ENCODE measurements at regions not wholly inside any gene's neighbourhood (a gene's known extent, or its start where the extent isn't known, plus 50 kb on each side); places are given as distances from the start of the nearest gene placed in this dataset.

DNA sequence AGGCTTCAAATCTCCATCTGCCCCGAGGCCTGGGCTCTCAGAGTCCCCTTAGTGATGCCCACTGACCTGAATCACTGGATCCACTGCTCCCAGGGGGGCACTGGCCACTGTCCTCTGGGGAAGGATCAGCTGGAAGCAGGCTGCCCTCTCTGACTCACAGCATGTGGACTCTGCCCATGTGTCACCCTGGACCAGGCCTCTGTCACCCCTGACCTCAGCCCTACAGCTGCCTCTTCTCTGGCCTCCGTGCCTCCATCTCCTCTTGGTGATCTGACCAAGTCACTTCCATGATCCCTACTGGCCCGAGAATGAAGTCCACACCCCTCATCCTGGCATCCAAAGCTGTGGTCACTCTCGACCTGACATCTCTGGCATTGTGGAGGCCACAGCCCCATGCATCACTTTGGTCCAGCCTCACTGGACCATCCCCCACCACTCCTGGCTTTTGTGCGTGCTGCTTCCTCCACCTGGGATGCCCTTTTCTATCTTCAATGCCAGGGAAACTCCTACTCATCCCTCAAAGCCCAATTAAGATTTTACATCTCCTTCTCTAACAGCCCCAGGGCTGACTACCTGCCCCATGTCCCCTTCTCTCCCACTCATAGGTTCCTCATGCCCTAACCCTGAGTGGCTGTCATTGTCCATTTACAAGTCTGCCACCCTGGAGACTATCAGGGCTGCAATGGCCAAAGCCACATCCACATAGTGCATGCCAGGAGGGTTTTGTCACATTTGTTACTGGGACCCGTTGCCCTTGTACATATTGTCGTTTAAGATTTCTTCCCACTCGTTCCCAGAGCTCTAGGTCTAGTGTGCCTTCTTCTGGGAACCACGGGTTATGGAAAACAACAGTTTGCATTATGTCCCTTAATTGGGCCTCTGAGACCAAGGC is 685.0 kb downstream of the MATN1 start:
- H3K36me3 ChIP-seq (replicated peaks) = no peaks in the 10 kb centered on the region
- no peak overlapping the region for H3K4me3 ChIP-seq (ENCODE audit: low read depth, low read length)
- no peaks in the 10 kb centered on the region for H3K27me3 ChIP-seq (replicated peaks)
- DNase-seq = no peak
- no peak overlapping the region for H3K27ac ChIP-seq
- in situ Hi-C loops (cut with HindIII; ENCODE audit: low pct_ligation_motif_present, low sequenced_read_pairs) = no loop called here
- TF ChIP-seq, protein P1, sequence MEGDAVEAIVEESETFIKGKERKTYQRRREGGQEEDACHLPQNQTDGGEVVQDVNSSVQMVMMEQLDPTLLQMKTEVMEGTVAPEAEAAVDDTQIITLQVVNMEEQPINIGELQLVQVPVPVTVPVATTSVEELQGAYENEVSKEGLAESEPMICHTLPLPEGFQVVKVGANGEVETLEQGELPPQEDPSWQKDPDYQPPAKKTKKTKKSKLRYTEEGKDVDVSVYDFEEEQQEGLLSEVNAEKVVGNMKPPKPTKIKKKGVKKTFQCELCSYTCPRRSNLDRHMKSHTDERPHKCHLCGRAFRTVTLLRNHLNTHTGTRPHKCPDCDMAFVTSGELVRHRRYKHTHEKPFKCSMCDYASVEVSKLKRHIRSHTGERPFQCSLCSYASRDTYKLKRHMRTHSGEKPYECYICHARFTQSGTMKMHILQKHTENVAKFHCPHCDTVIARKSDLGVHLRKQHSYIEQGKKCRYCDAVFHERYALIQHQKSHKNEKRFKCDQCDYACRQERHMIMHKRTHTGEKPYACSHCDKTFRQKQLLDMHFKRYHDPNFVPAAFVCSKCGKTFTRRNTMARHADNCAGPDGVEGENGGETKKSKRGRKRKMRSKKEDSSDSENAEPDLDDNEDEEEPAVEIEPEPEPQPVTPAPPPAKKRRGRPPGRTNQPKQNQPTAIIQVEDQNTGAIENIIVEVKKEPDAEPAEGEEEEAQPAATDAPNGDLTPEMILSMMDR (IDR thresholded peaks at IDR 0.05; ENCODE audit: low read depth, low read length, missing control alignments) = no peak

DNA sequence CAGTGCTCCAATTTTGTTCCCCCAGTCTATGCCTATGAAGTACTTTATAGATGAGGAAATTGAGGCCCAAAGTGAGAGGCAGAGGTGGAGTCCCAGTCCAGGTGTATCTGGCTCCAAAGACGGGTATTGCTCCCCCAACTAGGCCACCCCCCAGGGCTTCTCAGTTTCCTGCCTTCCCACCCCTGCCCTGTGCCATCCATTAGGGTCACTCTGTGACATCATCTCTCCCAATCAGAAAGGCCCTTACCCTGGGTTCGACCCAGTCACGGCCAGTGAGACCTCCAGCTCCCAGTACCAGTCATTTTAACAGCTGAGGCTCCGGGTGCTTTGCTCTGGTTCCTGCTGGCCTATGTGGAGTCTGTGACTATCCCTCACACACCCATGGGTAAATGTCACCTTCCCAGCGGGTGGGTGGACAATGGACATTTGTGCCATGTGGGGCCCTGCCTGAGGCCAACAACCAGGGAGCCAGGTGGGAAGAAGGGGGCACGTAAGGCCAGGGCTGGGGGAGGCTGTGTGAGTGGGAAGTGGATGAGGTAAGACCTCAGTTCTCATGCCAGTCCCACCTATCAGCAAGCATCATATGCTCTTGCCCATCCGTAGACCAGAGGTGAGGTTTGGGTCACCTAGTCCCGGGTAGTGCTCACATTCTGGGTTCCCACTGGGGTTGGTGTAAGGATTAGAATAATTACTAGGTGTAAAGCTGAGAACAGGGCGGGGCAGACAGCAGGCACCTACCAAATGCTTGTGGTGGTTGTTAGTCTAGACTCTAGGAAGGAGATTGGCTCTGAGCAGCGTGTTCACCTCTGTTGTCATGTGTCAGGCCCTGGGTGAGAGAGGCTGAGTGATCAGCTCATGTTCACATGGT is 685.9 kb downstream of the MATN1 start:
- in situ Hi-C loops (cut with HindIII; ENCODE audit: low pct_ligation_motif_present, low sequenced_read_pairs) = no loop called here
- TF ChIP-seq, protein P1 (IDR thresholded peaks at IDR 0.05; ENCODE audit: low read depth, low read length, missing control alignments) = no peak
- H3K27me3 ChIP-seq (replicated peaks) = no peaks in the 10 kb centered on the region
- H3K27ac ChIP-seq = no peak overlapping the region
- no peaks in the 10 kb centered on the region for H3K36me3 ChIP-seq (replicated peaks)
- no peak for DNase-seq
- no peak overlapping the region for H3K4me3 ChIP-seq (ENCODE audit: low read depth, low read length)

DNA sequence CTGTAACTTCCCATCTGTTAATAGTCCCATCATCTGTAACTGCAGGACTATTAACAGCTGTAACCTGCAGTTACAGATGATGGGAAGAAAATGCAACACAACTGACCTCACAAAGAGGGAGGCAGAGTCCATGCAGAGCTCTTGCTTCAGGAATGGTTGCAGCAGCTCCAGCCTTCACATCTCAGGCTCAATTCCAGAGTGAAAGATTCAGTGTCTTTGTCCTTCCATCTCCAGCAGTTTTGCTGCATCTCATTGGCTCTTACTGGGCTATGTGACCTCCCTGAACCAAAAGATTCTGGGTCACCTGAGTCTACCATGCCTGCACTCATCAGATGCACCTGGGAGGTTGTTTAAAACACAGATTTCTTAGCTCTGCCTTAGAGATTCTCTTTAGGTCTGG is 686.7 kb downstream of the MATN1 start:
- Histone ChIP-seq H3K36me3 (replicated peaks) (no peaks in the 10 kb centered on the region), H3K27ac (no peak overlapping the region), H3K27me3 (replicated peaks) (no peaks in the 10 kb centered on the region), H3K4me3 (ENCODE audit: low read depth, low read length) (no peak overlapping the region)
- TF ChIP-seq, protein P1 (IDR thresholded peaks at IDR 0.05; ENCODE audit: low read depth, low read length, missing control alignments) = no peak
- no peak for DNase-seq
- in situ Hi-C loops (cut with HindIII; ENCODE audit: low pct_ligation_motif_present, low sequenced_read_pairs) = no loop called here

DNA sequence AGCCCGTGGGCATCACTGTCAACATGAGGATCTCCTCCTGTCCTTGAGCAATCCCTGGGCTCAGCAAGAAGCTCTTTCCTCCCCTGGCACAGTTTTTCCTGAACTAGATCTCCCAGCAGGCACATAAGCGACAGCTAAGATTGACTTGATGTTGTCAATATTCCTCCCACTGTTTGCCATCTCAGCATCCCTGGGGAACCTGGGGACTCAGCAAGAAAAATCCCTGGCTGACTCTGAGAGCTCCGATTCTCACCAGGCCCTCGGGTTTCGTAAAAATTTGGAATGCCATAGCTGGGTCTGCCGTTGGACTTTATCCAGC is 687.2 kb downstream of the MATN1 start:
- H3K36me3 ChIP-seq (replicated peaks) = no peaks in the 10 kb centered on the region
- DNase-seq = no peak
- no peak overlapping the region for H3K4me3 ChIP-seq (ENCODE audit: low read depth, low read length)
- H3K27ac ChIP-seq = no peak overlapping the region
- no peaks in the 10 kb centered on the region for H3K27me3 ChIP-seq (replicated peaks)
- TF ChIP-seq, protein P1 (IDR thresholded peaks at IDR 0.05; ENCODE audit: low read depth, low read length, missing control alignments) = no peak
- in situ Hi-C loops (cut with HindIII; ENCODE audit: low pct_ligation_motif_present, low sequenced_read_pairs) = no loop called here

DNA sequence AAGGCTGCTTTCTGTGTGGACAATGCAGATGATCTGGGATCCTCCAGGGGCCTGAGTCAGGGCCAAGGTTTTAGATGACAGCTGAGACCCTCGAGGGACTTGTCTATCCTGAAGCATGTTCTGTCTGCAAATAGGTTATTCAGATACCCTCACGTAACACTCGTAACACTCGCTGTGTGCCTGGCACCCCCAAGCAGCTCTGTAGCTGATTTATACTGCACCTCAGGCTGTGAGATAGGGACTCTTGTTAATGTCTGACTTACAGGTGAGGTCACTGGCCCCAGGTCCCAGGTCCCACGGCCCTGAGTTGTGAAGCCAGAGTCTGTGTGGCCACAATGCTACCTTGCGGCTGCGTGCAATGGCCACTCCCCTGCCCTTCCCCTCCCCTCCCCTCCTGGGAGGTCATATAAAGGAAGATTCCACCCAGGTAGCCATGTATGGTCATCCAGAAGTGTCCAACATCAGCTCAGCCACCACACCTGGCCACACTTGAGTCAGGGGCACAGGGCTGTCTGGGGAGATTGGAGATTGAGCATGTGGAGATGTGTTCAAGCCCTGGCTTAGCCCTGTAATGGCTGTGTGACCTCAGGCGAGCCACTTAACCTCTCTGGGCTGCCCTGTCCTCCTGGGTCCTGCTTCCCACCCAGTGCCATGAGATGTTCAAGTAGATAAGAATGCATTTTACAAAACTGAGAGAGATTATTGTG is 687.7 kb downstream of the MATN1 start:
- no peak overlapping the region for H3K27ac ChIP-seq
- H3K36me3 ChIP-seq (replicated peaks) = no peaks in the 10 kb centered on the region
- TF ChIP-seq, protein P1 (IDR thresholded peaks at IDR 0.05; ENCODE audit: low read depth, low read length, missing control alignments) = no peak
- H3K27me3 ChIP-seq (replicated peaks) = no peaks in the 10 kb centered on the region
- DNase-seq = no peak
- no peak overlapping the region for H3K4me3 ChIP-seq (ENCODE audit: low read depth, low read length)
- in situ Hi-C loops (cut with HindIII; ENCODE audit: low pct_ligation_motif_present, low sequenced_read_pairs) = no loop called here
